Astrocyte (in vitro differentiated cells and primary cell): ENCODE measurements at regions not wholly inside any gene's neighbourhood (a gene's known extent, or its start where the extent isn't known, plus 50 kb on each side); places are given as distances from the start of the nearest gene placed in this dataset.

ENCODE experiments used
- EZH2 ChIP-seq: IDR thresholded peaks from 2 replicates; pipeline ENCODE4 v1.6.1; 2012; ENCODE audit warnings: mild to moderate bottlenecking, low read length, inconsistent platforms; ENCODE audit not compliant: insufficient read depth
- TF ChIP-seq, protein P1 (sequence below): IDR thresholded peaks from 2 replicates; pipeline ENCODE4 v1.5.1; 2011; ENCODE audit warnings: low read depth, mild to moderate bottlenecking, inconsistent platforms, low read length, moderate library complexity; ENCODE audit not compliant: insufficient read depth

DNA sequence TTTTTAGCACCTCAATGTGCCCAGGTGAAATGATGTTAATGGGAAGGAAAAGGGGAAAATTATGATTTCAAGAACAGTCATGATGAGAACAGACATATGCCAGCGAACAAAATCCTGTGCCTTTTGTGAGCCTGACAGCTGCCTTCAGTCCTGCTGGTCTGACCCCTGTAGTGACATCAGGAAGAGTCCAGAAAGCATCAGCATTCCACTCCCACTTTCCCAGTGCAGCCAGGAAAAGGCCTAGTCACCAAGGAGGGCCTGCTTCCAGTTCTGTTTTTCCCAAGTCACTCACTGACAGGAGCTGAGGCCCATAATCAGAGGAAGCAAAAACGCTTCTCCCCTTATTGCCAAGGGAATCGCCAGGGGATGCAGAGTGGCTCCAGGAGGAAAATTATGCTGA is 218.4 kb downstream of the ABHD5 start:
- TF ChIP-seq, protein P1, sequence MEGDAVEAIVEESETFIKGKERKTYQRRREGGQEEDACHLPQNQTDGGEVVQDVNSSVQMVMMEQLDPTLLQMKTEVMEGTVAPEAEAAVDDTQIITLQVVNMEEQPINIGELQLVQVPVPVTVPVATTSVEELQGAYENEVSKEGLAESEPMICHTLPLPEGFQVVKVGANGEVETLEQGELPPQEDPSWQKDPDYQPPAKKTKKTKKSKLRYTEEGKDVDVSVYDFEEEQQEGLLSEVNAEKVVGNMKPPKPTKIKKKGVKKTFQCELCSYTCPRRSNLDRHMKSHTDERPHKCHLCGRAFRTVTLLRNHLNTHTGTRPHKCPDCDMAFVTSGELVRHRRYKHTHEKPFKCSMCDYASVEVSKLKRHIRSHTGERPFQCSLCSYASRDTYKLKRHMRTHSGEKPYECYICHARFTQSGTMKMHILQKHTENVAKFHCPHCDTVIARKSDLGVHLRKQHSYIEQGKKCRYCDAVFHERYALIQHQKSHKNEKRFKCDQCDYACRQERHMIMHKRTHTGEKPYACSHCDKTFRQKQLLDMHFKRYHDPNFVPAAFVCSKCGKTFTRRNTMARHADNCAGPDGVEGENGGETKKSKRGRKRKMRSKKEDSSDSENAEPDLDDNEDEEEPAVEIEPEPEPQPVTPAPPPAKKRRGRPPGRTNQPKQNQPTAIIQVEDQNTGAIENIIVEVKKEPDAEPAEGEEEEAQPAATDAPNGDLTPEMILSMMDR, result no peak
- TF ChIP-seq EZH2, result no peak
